Body of pancreas (tissue), 4 donors: ENCODE measurements at regions not wholly inside any gene's neighbourhood (a gene's known extent, or its start where the extent isn't known, plus 50 kb on each side); places are given as distances from the start of the nearest gene placed in this dataset.

Source experiments
- CTCF ChIP-seq, 7 experiments: fragments of 450-650 bp in 4 of 7; fragments of 200-600 bp in 3 of 7; sonication (generic) in 3 of 7; IDR thresholded peaks; one replicate each; pipeline ENCODE4 v1.5.1; 2016 to 2019; ENCODE audit warnings: antibody characterized with exemption in 7 of 7
- POLR2A ChIP-seq, 3 donors: fragments of 450-650 bp; IDR thresholded peaks; one replicate each; pipeline ENCODE4 v1.6.1; 2016; ENCODE audit warnings: antibody characterized with exemption in 3 of 3, mild to moderate bottlenecking in 2 of 3

GRCh38 chr4:81850701-81851100 lies 379.0 kb upstream of the RASGEF1B start:
- TF ChIP-seq POLR2A (IDR thresholded peaks at IDR 0.05) (no peak), CTCF (IDR thresholded peaks at IDR 0.05) (no peak)
